ENCODE measurements at regions not wholly inside any gene's neighbourhood (a gene's known extent, or its start where the extent isn't known, plus 50 kb on each side); places are given as distances from the start of the nearest gene placed in this dataset.

DNA sequence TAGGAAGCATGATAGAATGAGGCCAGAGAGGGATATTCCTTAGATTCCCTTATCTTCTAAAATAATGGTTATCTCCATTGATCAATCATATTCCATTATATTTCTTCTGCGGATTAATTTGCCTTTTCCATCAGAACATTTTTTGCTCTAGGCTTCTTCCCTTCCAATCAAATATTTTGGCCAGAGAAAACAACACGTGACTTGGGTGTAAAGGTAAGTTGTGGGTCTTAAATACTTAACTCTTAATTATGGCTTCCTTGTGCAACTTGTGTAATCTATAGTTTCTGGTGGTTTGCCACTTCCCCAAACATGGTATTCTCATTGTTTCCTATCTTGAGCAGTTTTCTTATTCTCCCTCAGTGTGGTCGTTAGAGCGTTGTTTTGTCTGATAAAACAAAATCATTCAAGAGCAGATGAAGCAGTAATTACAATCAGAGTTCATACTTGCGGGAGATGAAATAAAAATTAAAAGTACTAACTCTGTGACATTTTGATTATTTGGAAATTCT lies 889.3 kb downstream of the MAT2B start:
- no peak for TF ChIP-seq POLR2A (IDR thresholded peaks at IDR 0.05)
- TF ChIP-seq, protein P1, sequence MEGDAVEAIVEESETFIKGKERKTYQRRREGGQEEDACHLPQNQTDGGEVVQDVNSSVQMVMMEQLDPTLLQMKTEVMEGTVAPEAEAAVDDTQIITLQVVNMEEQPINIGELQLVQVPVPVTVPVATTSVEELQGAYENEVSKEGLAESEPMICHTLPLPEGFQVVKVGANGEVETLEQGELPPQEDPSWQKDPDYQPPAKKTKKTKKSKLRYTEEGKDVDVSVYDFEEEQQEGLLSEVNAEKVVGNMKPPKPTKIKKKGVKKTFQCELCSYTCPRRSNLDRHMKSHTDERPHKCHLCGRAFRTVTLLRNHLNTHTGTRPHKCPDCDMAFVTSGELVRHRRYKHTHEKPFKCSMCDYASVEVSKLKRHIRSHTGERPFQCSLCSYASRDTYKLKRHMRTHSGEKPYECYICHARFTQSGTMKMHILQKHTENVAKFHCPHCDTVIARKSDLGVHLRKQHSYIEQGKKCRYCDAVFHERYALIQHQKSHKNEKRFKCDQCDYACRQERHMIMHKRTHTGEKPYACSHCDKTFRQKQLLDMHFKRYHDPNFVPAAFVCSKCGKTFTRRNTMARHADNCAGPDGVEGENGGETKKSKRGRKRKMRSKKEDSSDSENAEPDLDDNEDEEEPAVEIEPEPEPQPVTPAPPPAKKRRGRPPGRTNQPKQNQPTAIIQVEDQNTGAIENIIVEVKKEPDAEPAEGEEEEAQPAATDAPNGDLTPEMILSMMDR (IDR thresholded peaks at IDR 0.05), result no peak
- Histone ChIP-seq H3K4me1 (no peaks in the 10 kb centered on the region), H3K27me3 (no peaks in the 10 kb centered on the region), H3K36me3 (no peaks in the 10 kb centered on the region), H3K9me3 (no peaks in the 10 kb centered on the region), H3K4me3 (no peak overlapping the region), H3K27ac (no peak overlapping the region)
- DNase-seq (no peak), ATAC-seq (no peak)
- intact Hi-C loops (cut with DNase I), result no loop called here
- WGBS (ENCODE audit: insufficient coverage, low coverage, low lambda C conversion rate, missing lambda C conversion rate), result 33% methylated on average over 5 of the region's 5 CpGs

DNA sequence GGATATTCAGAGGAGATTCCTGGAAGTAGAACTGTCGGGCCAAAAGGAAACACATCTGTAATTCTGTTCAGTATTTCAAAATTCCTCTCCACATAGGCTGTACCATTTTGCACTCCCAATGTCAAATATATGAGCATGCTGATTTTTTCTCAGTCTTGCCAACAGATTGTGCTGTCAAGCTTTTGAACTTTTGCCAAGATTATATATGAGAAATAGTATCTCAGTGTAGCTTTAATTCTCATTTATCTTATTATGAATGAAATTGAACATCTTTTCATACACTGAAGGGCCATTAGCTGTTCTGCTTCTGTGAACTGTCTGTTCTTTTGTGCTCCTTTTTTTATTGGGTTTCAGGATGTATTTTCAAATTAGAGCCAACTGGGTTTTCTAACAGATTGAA lies 907.1 kb downstream of the MAT2B start:
- Histone ChIP-seq H3K36me3 (no peaks in the 10 kb centered on the region), H3K9me3 (no peaks in the 10 kb centered on the region), H3K4me1 (peaks cover 0 to 2% (median 0%) of the 10 kb centered on the region in 4 donors), H3K27ac (no peak overlapping the region), H3K4me3 (no peak overlapping the region), H3K27me3 (no peaks in the 10 kb centered on the region)
- ATAC-seq (no peak), DNase-seq (no peak)
- 65% methylated on average over 1 of the region's 1 CpG for WGBS (ENCODE audit: insufficient coverage, low coverage, low lambda C conversion rate, missing lambda C conversion rate)
- intact Hi-C loops (cut with DNase I), result no loop called here
- TF ChIP-seq POLR2A (IDR thresholded peaks at IDR 0.05), result no peak
- TF ChIP-seq, protein P1 (IDR thresholded peaks at IDR 0.05), result no peak

DNA sequence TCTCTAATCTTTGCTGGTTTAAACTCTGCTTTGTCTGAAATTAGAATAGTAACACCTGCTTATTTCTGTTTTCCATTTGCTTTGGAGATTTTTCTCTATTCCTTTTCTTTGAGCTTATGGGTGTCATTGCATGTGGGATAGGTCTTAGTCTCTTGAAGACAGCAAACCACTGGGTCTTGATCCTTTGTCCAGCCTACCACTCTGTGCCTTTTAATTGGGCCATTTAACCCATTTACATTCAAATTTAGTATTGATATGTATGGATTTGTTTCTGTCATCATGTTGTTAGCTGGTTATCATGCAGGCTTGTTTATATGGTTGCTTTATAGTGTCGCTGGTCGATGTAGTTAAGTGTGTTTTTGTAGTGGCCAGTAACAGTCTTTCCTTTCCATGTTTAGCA lies 914.7 kb downstream of the MAT2B start:
- intact Hi-C loops (cut with DNase I), result no loop called here
- 77% methylated on average over 2 of the region's 2 CpGs for WGBS (ENCODE audit: insufficient coverage, low coverage, low lambda C conversion rate, missing lambda C conversion rate)
- no peak overlapping the region for H3K4me3 ChIP-seq
- H3K36me3 ChIP-seq, result no peaks in the 10 kb centered on the region
- ATAC-seq, result no peak
- no peaks in the 10 kb centered on the region for H3K9me3 ChIP-seq
- H3K4me1 ChIP-seq, result no peaks in the 10 kb centered on the region
- H3K27me3 ChIP-seq, result no peaks in the 10 kb centered on the region
- no peak for DNase-seq
- H3K27ac ChIP-seq, result no peak overlapping the region
- TF ChIP-seq, protein P1 (IDR thresholded peaks at IDR 0.05), result no peak
- TF ChIP-seq POLR2A (IDR thresholded peaks at IDR 0.05), result no peak

DNA sequence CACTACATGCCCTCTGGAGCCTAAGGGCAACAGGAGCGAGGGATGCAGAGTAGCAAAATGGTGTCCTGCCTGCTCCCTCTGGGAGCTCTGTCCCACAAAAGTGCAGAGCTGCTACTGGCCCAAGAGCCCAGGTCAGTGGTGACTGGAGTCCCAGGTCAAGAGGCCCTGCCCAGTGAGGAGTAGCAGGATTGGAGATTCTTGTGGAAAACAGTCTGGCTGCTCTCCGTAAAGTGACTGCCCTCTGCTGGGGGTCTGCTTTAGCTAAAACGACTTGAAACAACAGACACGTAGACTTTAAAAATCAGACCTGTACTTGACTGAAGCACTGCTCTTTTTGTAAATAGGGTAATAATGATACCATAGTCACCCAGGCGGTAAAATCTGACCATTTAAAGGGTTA lies 917.0 kb downstream of the MAT2B start:
- H3K9me3 ChIP-seq, result no peaks in the 10 kb centered on the region
- H3K4me1 ChIP-seq, result no peaks in the 10 kb centered on the region
- ATAC-seq (no peak), DNase-seq (no peak)
- no peak overlapping the region for H3K4me3 ChIP-seq
- intact Hi-C loops (cut with DNase I), result no loop called here
- TF ChIP-seq POLR2A (IDR thresholded peaks at IDR 0.05), result no peak
- TF ChIP-seq, protein P1 (IDR thresholded peaks at IDR 0.05), result no peak
- no peaks in the 10 kb centered on the region for H3K36me3 ChIP-seq
- WGBS (ENCODE audit: insufficient coverage, low coverage, low lambda C conversion rate, missing lambda C conversion rate), result 10% methylated on average over 4 of the region's 5 CpGs
- no peak overlapping the region for H3K27ac ChIP-seq
- no peaks in the 10 kb centered on the region for H3K27me3 ChIP-seq
